ENCODE measurements at regions not wholly inside any gene's neighbourhood (a gene's known extent, or its start where the extent isn't known, plus 50 kb on each side); places are given as distances from the start of the nearest gene placed in this dataset.
A peak's percentile ranks its signal among the peaks of the same experiment; 100 is the strongest.

GRCh38 chrX:78213331-78213730 lies 73.9 kb upstream of the TAF9B start:
- DNase-seq = no peak

- peak; percentile 1 for DNase-seq
Measured at GRCh38 chrX:78199851-78200250, 60.4 kb upstream of the TAF9B start.
